A549 (cell line): ENCODE measurements at regions not wholly inside any gene's neighbourhood (a gene's known extent, or its start where the extent isn't known, plus 50 kb on each side); places are given as distances from the start of the nearest gene placed in this dataset.
"Not testable (repeated sequence)": the region's sequence is repeated elsewhere in the genome, so short reads cannot be mapped to it uniquely, and the experiment has no call there.

Experiments
- ATAC-seq, 2 experiments: fragments of 200-7000 bp in 1 of 2; fragments of >200 bp in 1 of 2; cut with Nextera tagmentation in 1 of 2; cut with Tn5 transposase in 1 of 2; 3 replicates each; pipeline versions ENCODE4 v1.8.0 to v1.9.1; 2018 to 2020; ENCODE audit warnings: mild to moderate bottlenecking in 1 of 2, moderate library complexity in 1 of 2
- CTCF ChIA-PET: fragments of 300-600 bp; sonication (Branson Sonifier 250); formaldehyde crosslinking; extraction: SDS; loops from one replicate; lab custom pipeline; 2021; ENCODE audit warnings: antibody characterized with exemption, inconsistent platforms; lab: Yijun Ruan, JAX
- POLR2A ChIA-PET: fragments of 350-600 bp; formaldehyde crosslinking; extraction: SDS; loops from one replicate; lab custom pipeline; 2021; ENCODE audit warnings: antibody characterized with exemption, inconsistent platforms; lab: Yijun Ruan, JAX
- DNase-seq, 2 experiments: peaks; one replicate each; pipeline versions ENCODE4 v3.0.0 to v3.0.0-alpha.2; 2011 to 2016; ENCODE audit warnings: low read depth in 1 of 2, low spot score in 1 of 2
- FAIRE-seq: peaks from 2 replicates; lab custom pipeline; 2011; peaks lifted over from hg19 to GRCh38; lab: Jason Lieb, UNC
- H3K27ac ChIP-seq, 2 experiments: fragments of >200 bp; sonication (Bioruptor Twin); formaldehyde crosslinking; 3 replicates each; pipeline ENCODE4 v1.5.1; 2016 to 2017
- H3K4me1 ChIP-seq: fragments of >200 bp; sonication (Bioruptor Twin); formaldehyde crosslinking; 3 replicates; pipeline ENCODE4 v1.6.1; 2016
- H3K4me2 ChIP-seq: fragments of >200 bp; sonication (Bioruptor Twin); formaldehyde crosslinking; 3 replicates; pipeline ENCODE4 v1.6.1; 2016
- H3K4me3 ChIP-seq: fragments of >200 bp; sonication (Bioruptor Twin); formaldehyde crosslinking; 3 replicates; pipeline ENCODE4 v1.5.1; 2016
- H3K9me3 ChIP-seq: fragments of >200 bp; sonication (Bioruptor Twin); formaldehyde crosslinking; 3 replicates; pipeline ENCODE4 v1.6.1; 2016
- CBX2 ChIP-seq: fragments of 200-600 bp; sonication (generic); IDR thresholded peaks from 2 replicates; pipeline ENCODE4 v1.6.1; 2016; ENCODE audit warnings: low read depth, mild to moderate bottlenecking, borderline replicate concordance
- CHD4 ChIP-seq: fragments of 200-600 bp; sonication (generic); IDR thresholded peaks from 2 replicates; pipeline ENCODE4 v1.6.1; 2016; ENCODE audit warnings: antibody characterized with exemption, mild to moderate bottlenecking, borderline replicate concordance
- EHF ChIP-seq: fragments of 250-450 bp; sonication (Bioruptor Pico); IDR thresholded peaks from 2 replicates; pipeline ENCODE4 v1.5.0; 2020; ENCODE audit warnings: mild to moderate bottlenecking
- EP300 ChIP-seq, 2 experiments: fragments of >200 bp; sonication (Bioruptor Twin); formaldehyde crosslinking; IDR thresholded peaks; 2 replicates in 1 of 2; 3 replicates in 1 of 2; pipeline ENCODE4 v1.6.1; 2016 to 2017
- FOSB ChIP-seq: fragments of 250-450 bp; sonication (Bioruptor Pico); IDR thresholded peaks from 2 replicates; pipeline ENCODE4 v1.5.0; 2020; ENCODE audit warnings: mild to moderate bottlenecking, moderate library complexity
- FOSL2 ChIP-seq, 2 experiments: fragments of 450-650 bp in 1 of 2; fragments of >200 bp in 1 of 2; sonication (Bioruptor Twin) in 1 of 2; formaldehyde crosslinking; IDR thresholded peaks; 2 replicates each; pipeline versions ENCODE4 v1.5.0 to v1.6.1; 2016 to 2020; ENCODE audit warnings: mild to moderate bottlenecking in 1 of 2, moderate library complexity in 1 of 2
- GATA3 ChIP-seq: IDR thresholded peaks from 2 replicates; pipeline ENCODE4 v1.6.1; 2012; ENCODE audit warnings: borderline replicate concordance
- HEYL ChIP-seq: fragments of 250-450 bp; sonication (Bioruptor Pico); IDR thresholded peaks from 2 replicates; pipeline ENCODE4 v1.8.0; 2021; ENCODE audit warnings: mild to moderate bottlenecking, moderate library complexity
- HOXB5 ChIP-seq: fragments of 250-450 bp; sonication (Bioruptor Pico); IDR thresholded peaks from 2 replicates; pipeline ENCODE4 v1.5.0; 2020; ENCODE audit warnings: mild to moderate bottlenecking, moderate library complexity
- KDM5A ChIP-seq: fragments of 200-600 bp; sonication (generic); IDR thresholded peaks from 2 replicates; pipeline ENCODE4 v1.6.1; 2016; ENCODE audit warnings: antibody characterized with exemption, mild to moderate bottlenecking
- MAFK ChIP-seq: fragments of 450-650 bp; IDR thresholded peaks from 2 replicates; pipeline ENCODE4 v1.6.1; 2014; ENCODE audit not compliant: partially characterized antibody
- MAZ ChIP-seq: fragments of 150-350 bp; IDR thresholded peaks from 2 replicates; pipeline ENCODE4 v1.6.1; 2014; ENCODE audit warnings: antibody characterized with exemption, low read depth, low read length, borderline replicate concordance
- MYC ChIP-seq: IDR thresholded peaks from 2 replicates; pipeline ENCODE4 v1.6.1; 2012; ENCODE audit warnings: mild to moderate bottlenecking, inconsistent platforms, low read length, improper control_type of control experiment, borderline replicate concordance
- RAD21 ChIP-seq, 2 experiments: fragments of >200 bp in 1 of 2; sonication (Bioruptor Twin) in 1 of 2; formaldehyde crosslinking in 1 of 2; IDR thresholded peaks in 1 of 2; conservative IDR thresholded peaks in 1 of 2; 2 replicates in 1 of 2; 3 replicates in 1 of 2; pipeline ENCODE4 v1.6.1; 2012 to 2018; ENCODE audit warnings: inconsistent platforms in 1 of 2
- RCOR1 ChIP-seq: fragments of 150-350 bp; IDR thresholded peaks from 2 replicates; pipeline ENCODE4 v1.6.1; 2014; ENCODE audit warnings: antibody characterized with exemption, low read length, low read depth
- RNF2 ChIP-seq: fragments of 200-600 bp; sonication (generic); IDR thresholded peaks from 2 replicates; pipeline ENCODE4 v1.6.1; 2016; ENCODE audit warnings: low read depth, mild to moderate bottlenecking, antibody characterized with exemption, moderate library complexity, borderline replicate concordance
- ZNF302 ChIP-seq: fragments of 250-450 bp; sonication (Bioruptor Pico); IDR thresholded peaks from 2 replicates; pipeline ENCODE4 v1.9.0; 2021; ENCODE audit warnings: inconsistent platforms, mild to moderate bottlenecking, moderate library complexity
- ZSCAN20 ChIP-seq: fragments of 250-450 bp; sonication (Bioruptor Pico); IDR thresholded peaks from 2 replicates; pipeline ENCODE4 v1.8.0; 2022; ENCODE audit warnings: mild to moderate bottlenecking, moderate library complexity
- WGBS: methylation state at CpG from one replicate; pipeline ENCODE4 v1.1.6; 2017; ENCODE audit errors: missing lambda C conversion rate; 5-methylcytosine and 5-hydroxymethylcytosine counted together
- TF ChIP-seq, protein P1 (sequence below): IDR thresholded peaks from 2 replicates; pipeline ENCODE4 v1.6.1; 2012; ENCODE audit warnings: low read depth, borderline replicate concordance
- TF ChIP-seq, protein P2 (sequence below): fragments of 250-450 bp; sonication (Bioruptor Pico); IDR thresholded peaks from 2 replicates; pipeline ENCODE4 v1.5.0; 2020; ENCODE audit warnings: low read depth, mild to moderate bottlenecking, moderate library complexity
- TF ChIP-seq, protein P3 (sequence below): IDR thresholded peaks from 2 replicates; pipeline ENCODE4 v1.6.1; 2012
- TF ChIP-seq, protein P4 (sequence below): fragments of 250-450 bp; sonication (Bioruptor Pico); IDR thresholded peaks from 2 replicates; pipeline ENCODE4 v1.5.0; 2021; ENCODE audit warnings: mild to moderate bottlenecking, moderate library complexity, borderline replicate concordance

DNA sequence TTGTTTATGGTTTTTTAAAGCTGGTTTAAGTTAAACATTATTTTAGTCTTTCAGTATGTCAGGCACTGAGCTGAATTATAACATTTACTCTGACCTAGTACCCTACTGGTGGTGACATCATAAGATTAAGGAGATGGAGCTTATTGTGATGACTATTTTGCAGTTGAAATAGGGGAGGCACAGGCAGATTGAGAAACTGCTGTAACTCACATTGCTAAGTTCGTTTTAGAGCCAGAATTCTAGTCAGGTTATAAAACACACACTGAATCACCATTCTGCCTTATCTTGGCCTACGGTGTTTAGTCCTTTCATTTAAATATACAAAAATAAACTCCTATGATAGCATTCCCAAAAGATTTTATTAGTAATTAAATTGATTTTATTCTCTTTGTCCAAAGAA is 584.1 kb downstream of the TFAP2A start:
- POLR2A ChIA-PET = no interaction called here
- ATAC-seq = no peak
- CTCF ChIA-PET = no interaction called here

DNA sequence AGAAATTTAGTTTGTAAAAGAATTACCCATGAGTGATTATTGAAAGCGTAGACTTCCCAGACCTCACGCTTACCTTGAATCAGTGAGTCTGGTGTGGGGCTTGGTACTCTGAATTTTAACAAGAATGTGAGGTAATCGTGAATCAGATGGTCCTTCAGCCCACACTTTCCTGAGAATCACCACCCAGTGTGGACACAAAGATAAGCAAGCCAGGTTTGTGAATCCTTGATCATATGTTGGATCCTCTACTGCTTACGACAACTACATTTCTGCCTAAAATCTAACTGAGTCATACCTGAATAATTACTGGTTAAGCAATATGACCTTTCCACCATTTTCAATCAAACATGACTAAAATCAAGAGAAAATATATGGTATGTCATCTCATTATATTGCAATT is 589.3 kb downstream of the TFAP2A start:
- TF ChIP-seq, protein P1, sequence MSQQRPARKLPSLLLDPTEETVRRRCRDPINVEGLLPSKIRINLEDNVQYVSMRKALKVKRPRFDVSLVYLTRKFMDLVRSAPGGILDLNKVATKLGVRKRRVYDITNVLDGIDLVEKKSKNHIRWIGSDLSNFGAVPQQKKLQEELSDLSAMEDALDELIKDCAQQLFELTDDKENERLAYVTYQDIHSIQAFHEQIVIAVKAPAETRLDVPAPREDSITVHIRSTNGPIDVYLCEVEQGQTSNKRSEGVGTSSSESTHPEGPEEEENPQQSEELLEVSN = no peak
- no peak for TF ChIP-seq HOXB5 (CRISPR knock-in tag)
- TF ChIP-seq, protein P2, sequence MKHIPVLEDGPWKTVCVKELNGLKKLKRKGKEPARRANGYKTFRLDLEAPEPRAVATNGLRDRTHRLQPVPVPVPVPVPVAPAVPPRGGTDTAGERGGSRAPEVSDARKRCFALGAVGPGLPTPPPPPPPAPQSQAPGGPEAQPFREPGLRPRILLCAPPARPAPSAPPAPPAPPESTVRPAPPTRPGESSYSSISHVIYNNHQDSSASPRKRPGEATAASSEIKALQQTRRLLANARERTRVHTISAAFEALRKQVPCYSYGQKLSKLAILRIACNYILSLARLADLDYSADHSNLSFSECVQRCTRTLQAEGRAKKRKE (CRISPR knock-in tag) = no peak
- TF ChIP-seq ZSCAN20 (CRISPR knock-in tag) = no peak
- no peak for TF ChIP-seq HEYL (CRISPR knock-in tag)
- TF ChIP-seq ZNF302 = no peak
- no peak for TF ChIP-seq CBX2
- TF ChIP-seq RNF2 = no peak
- no peak for TF ChIP-seq EHF (CRISPR knock-in tag)
- no peak for TF ChIP-seq FOSL2 (IDR thresholded peaks at IDR 0.05)
- TF ChIP-seq FOSL2 (CRISPR knock-in tag; IDR thresholded peaks at IDR 0.05) = no peak
- TF ChIP-seq EP300 (IDR thresholded peaks at IDR 0.05) = no peak
- no peak for TF ChIP-seq CHD4
- TF ChIP-seq MAFK = no peak
- ChIA-PET POLR2A (no interaction called here), CTCF (no interaction called here)
- WGBS = 69% methylated on average over 4 of the region's 4 CpGs
- ATAC-seq (no peak), DNase-seq (no peak), FAIRE-seq (no peak)
- no peak overlapping the region for H3K4me2 ChIP-seq
- no peaks in the 10 kb centered on the region for H3K4me1 ChIP-seq
- no peaks in the 10 kb centered on the region for H3K9me3 ChIP-seq
- H3K27ac ChIP-seq = no peak overlapping the region
- H3K4me3 ChIP-seq = no peak overlapping the region

More for the DNA sequence above, 584.1 kb downstream of the TFAP2A start:
- TF ChIP-seq RNF2 = no peak
- TF ChIP-seq MAZ = no peak
- TF ChIP-seq, protein P3, sequence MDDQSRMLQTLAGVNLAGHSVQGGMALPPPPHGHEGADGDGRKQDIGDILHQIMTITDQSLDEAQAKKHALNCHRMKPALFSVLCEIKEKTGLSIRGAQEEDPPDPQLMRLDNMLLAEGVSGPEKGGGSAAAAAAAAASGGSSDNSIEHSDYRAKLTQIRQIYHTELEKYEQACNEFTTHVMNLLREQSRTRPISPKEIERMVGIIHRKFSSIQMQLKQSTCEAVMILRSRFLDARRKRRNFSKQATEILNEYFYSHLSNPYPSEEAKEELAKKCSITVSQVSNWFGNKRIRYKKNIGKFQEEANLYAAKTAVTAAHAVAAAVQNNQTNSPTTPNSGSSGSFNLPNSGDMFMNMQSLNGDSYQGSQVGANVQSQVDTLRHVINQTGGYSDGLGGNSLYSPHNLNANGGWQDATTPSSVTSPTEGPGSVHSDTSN = no peak
- TF ChIP-seq RCOR1 = no peak
- TF ChIP-seq FOSB (CRISPR knock-in tag) = no peak
- TF ChIP-seq MYC = no peak
- TF ChIP-seq, protein P4, sequence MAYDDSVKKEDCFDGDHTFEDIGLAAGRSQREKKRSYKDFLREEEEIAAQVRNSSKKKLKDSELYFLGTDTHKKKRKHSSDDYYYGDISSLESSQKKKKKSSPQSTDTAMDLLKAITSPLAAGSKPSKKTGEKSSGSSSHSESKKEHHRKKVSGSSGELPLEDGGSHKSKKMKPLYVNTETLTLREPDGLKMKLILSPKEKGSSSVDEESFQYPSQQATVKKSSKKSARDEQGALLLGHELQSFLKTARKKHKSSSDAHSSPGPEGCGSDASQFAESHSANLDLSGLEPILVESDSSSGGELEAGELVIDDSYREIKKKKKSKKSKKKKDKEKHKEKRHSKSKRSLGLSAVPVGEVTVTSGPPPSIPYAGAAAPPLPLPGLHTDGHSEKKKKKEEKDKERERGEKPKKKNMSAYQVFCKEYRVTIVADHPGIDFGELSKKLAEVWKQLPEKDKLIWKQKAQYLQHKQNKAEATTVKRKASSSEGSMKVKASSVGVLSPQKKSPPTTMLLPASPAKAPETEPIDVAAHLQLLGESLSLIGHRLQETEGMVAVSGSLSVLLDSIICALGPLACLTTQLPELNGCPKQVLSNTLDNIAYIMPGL (CRISPR knock-in tag) = no peak
- TF ChIP-seq RAD21 (conservative IDR thresholded peaks at IDR 0.05 in 1 of 2, IDR thresholded peaks at IDR 0.05 in 1 of 2) = no peak
- TF ChIP-seq KDM5A = no peak
- no peak for TF ChIP-seq HOXB5 (CRISPR knock-in tag)
- TF ChIP-seq ZSCAN20 (CRISPR knock-in tag) = no peak
- TF ChIP-seq GATA3 = no peak
- no peak for TF ChIP-seq MAFK
- FAIRE-seq = no peak
- H3K4me3 ChIP-seq = no peak overlapping the region
- no peak overlapping the region for H3K4me2 ChIP-seq
- H3K4me1 ChIP-seq = no peaks in the 10 kb centered on the region
- 53% methylated on average over 2 of the region's 2 CpGs for WGBS
- no peaks in the 10 kb centered on the region for H3K9me3 ChIP-seq
- DNase-seq = no peak
- no peak overlapping the region for H3K27ac ChIP-seq

DNA sequence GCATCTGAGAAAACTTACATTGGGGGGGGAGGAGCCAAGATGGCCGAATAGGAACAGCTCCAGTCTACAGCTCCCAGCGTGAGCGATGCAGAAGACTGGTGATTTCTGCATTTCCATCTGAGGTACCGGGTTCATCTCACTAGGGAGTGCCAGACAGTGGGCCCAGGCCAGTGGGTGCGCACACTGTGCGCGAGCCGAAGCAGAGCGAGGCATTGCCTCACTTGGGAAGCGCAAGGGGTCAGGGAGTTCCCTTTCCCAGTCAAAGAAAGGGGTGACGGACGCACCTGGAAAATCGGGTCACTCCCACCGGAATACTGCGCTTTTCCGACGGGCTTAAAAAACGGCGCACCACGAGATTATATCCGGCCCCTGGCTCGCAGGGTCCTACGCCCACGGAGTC is 604.1 kb downstream of the TFAP2A start:
- H3K9me3 ChIP-seq, H3K27ac ChIP-seq, CTCF ChIA-PET, H3K4me3 ChIP-seq, POLR2A ChIA-PET, ATAC-seq, H3K4me1 ChIP-seq, H3K4me2 ChIP-seq, DNase-seq, FAIRE-seq: not testable (repeated sequence)
- 93% methylated on average over 12 of the region's 24 CpGs for WGBS
